Esophagus squamous epithelium (tissue), 4 donors: ENCODE measurements at regions not wholly inside any gene's neighbourhood (a gene's known extent, or its start where the extent isn't known, plus 50 kb on each side); places are given as distances from the start of the nearest gene placed in this dataset.

Experiments
- CTCF ChIP-seq, 6 experiments: fragments of 450-650 bp in 4 of 6; fragments of 200-600 bp in 2 of 6; sonication (generic) in 2 of 6; IDR thresholded peaks; one replicate each; pipeline ENCODE4 v1.5.1; 2016 to 2019; ENCODE audit warnings: antibody characterized with exemption in 6 of 6, mild to moderate bottlenecking in 4 of 6, moderate library complexity in 4 of 6
- POLR2A ChIP-seq, 4 donors: fragments of 450-650 bp; IDR thresholded peaks; one replicate each; pipeline ENCODE4 v1.6.1; 2017; ENCODE audit warnings: antibody characterized with exemption in 4 of 4, mild to moderate bottlenecking in 4 of 4, moderate library complexity in 3 of 4

GRCh38 chr12:114241973-114242434 is 163.9 kb downstream of the TBX5 start:
- TF ChIP-seq CTCF (IDR thresholded peaks at IDR 0.05) = no peak
- TF ChIP-seq POLR2A (IDR thresholded peaks at IDR 0.05) = no peak
